Osteoblast (primary cell): ENCODE measurements at regions not wholly inside any gene's neighbourhood (a gene's known extent, or its start where the extent isn't known, plus 50 kb on each side); places are given as distances from the start of the nearest gene placed in this dataset.

Experiments used
- DNase-seq: peaks from one replicate; pipeline ENCODE4 v3.0.0; 2011; ENCODE audit warnings: low spot score, mixed read lengths; ENCODE audit not compliant: insufficient read length; ENCODE audit errors: missing footprints
- H2AFZ ChIP-seq: 2 replicates; pipeline ENCODE4 v1.6.0; 2011; ENCODE audit warnings: mild to moderate bottlenecking, low read length
- H3K27ac ChIP-seq: 2 replicates; pipeline ENCODE4 v1.5.1; 2011; ENCODE audit warnings: mild to moderate bottlenecking, low read depth, low read length, moderate library complexity
- H3K27me3 ChIP-seq: 2 replicates; pipeline ENCODE4 v1.6.0; 2012; ENCODE audit warnings: mild to moderate bottlenecking, control low read depth, inconsistent platforms, low read length, moderate library complexity; ENCODE audit not compliant: insufficient read depth
- H3K36me3 ChIP-seq: 2 replicates; pipeline ENCODE4 v1.5.1; 2011; ENCODE audit warnings: mild to moderate bottlenecking, low read length, control low read depth, moderate library complexity; ENCODE audit not compliant: insufficient read depth
- H3K4me1 ChIP-seq: 2 replicates; pipeline ENCODE4 v1.5.1; 2011; ENCODE audit warnings: mild to moderate bottlenecking, low read length, control low read depth, moderate library complexity; ENCODE audit not compliant: insufficient read depth
- H3K4me2 ChIP-seq: 2 replicates; pipeline ENCODE4 v1.6.0; 2011; ENCODE audit warnings: mild to moderate bottlenecking, low read length; ENCODE audit not compliant: insufficient read depth
- H3K4me3 ChIP-seq: fragments of 200-600 bp; sonication (generic); 3 replicates; pipeline ENCODE4 v1.5.1; 2012; ENCODE audit warnings: mild to moderate bottlenecking, low read length, inconsistent platforms; ENCODE audit not compliant: insufficient read depth
- H3K79me2 ChIP-seq: 2 replicates; pipeline ENCODE4 v1.6.0; 2012; ENCODE audit warnings: mild to moderate bottlenecking, low read length, control low read depth, inconsistent platforms; ENCODE audit not compliant: insufficient read depth
- H3K9me3 ChIP-seq: 2 replicates; pipeline ENCODE4 v1.5.1; 2011; ENCODE audit warnings: low read depth, low read length, control low read depth
- H4K20me1 ChIP-seq: 2 replicates; pipeline ENCODE4 v1.6.0; 2012; ENCODE audit warnings: mild to moderate bottlenecking, low read length, control low read depth; ENCODE audit not compliant: insufficient read depth
- TF ChIP-seq, protein P1 (sequence below): IDR thresholded peaks from 2 replicates; pipeline ENCODE4 v1.5.1; 2011; ENCODE audit warnings: mild to moderate bottlenecking, low read depth, low read length, moderate library complexity; ENCODE audit errors: extremely low read depth

DNA sequence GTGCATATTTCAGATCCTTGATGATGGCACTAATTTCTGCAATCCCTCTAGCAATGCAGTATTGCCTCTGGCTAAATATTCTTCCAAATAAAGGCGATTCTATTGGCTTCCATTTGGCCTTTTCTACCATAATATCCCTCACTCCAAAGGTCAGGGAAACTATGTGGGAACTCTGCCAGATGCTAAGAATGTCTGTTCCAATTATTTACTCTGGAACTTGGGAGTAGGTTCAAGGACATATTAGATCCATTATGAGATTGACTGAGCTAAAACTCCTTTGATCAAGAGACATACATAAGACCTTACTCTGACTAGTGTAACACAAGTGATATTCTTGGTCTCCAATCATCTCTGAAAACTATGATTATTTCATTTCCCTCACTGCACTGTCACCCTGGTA is 674.5 kb upstream of the NECTIN3 start:
- no peak overlapping the region for H3K4me3 ChIP-seq
- H3K4me1 ChIP-seq = peaks cover 2% of the 10 kb centered on the region
- no peaks in the 10 kb centered on the region for H4K20me1 ChIP-seq
- no peak overlapping the region for H3K27ac ChIP-seq
- H2AFZ ChIP-seq = no peak overlapping the region
- no peaks in the 10 kb centered on the region for H3K79me2 ChIP-seq
- TF ChIP-seq, protein P1, sequence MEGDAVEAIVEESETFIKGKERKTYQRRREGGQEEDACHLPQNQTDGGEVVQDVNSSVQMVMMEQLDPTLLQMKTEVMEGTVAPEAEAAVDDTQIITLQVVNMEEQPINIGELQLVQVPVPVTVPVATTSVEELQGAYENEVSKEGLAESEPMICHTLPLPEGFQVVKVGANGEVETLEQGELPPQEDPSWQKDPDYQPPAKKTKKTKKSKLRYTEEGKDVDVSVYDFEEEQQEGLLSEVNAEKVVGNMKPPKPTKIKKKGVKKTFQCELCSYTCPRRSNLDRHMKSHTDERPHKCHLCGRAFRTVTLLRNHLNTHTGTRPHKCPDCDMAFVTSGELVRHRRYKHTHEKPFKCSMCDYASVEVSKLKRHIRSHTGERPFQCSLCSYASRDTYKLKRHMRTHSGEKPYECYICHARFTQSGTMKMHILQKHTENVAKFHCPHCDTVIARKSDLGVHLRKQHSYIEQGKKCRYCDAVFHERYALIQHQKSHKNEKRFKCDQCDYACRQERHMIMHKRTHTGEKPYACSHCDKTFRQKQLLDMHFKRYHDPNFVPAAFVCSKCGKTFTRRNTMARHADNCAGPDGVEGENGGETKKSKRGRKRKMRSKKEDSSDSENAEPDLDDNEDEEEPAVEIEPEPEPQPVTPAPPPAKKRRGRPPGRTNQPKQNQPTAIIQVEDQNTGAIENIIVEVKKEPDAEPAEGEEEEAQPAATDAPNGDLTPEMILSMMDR = no peak
- H3K27me3 ChIP-seq = no peaks in the 10 kb centered on the region
- H3K9me3 ChIP-seq = no peaks in the 10 kb centered on the region
- DNase-seq = no peak
- H3K4me2 ChIP-seq = no peak overlapping the region
- H3K36me3 ChIP-seq = no peaks in the 10 kb centered on the region

DNA sequence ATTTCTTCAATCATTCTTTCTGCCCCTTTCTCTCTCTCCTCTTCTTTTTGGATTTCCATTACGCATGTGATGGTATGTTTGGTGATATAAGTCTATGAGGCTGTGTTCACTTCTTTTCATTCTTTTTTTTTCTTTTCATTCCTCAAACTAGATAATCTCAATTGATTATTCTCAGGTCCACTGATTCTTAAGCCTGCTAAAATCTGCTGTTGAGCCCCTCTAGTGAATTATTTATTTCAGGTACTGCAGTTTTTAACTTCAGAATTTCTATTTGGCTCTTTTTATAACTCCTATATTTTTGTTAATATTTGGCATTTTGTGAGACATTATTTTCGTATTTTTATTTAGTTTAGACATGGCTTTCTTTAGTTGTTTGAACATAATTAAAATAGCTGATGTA is 671.3 kb upstream of the NECTIN3 start:
- Histone ChIP-seq H3K4me2 (no peak overlapping the region), H3K36me3 (no peaks in the 10 kb centered on the region), H3K27me3 (no peaks in the 10 kb centered on the region), H4K20me1 (no peaks in the 10 kb centered on the region), H3K4me3 (no peak overlapping the region), H3K4me1 (no peaks in the 10 kb centered on the region), H3K27ac (no peak overlapping the region), H2AFZ (no peak overlapping the region), H3K79me2 (no peaks in the 10 kb centered on the region), H3K9me3 (no peaks in the 10 kb centered on the region)
- no peak for DNase-seq
- TF ChIP-seq, protein P1 = no peak

DNA sequence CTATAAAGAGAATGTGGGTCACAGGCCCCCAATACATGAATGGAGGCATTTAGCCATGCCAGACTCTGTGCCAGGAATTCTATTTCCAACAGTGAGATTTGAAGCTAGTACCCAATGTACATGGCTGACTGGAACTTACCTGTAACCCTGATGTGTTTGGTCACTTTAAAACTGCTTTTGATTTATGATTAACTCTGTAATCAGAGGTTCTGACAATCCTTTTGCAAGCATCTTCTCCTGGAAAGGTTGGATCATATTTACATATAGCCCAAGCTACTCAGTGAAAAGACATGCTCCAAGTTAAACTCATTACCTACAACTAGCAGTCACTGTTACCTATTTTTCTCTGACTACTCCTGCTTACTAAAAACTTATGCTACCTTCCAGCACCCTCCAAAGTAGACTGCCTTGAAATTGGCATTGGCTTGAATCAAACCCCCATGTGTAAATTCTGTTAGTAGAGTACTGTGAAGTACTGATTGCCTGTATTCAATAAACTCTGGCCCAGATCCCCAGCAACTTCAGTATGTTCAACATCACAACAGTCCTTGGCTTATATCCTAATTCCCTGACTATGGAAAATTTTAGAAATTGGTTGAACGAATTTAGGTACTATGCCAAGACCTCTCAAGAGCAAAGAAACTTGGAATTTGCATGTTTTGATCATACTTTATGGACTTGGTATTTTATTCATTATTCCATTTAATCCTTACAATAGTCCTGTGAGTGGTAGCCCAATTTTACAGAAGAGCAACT is 665.6 kb upstream of the NECTIN3 start:
- no peaks in the 10 kb centered on the region for H4K20me1 ChIP-seq
- no peak overlapping the region for H3K27ac ChIP-seq
- H3K36me3 ChIP-seq = no peaks in the 10 kb centered on the region
- no peaks in the 10 kb centered on the region for H3K4me1 ChIP-seq
- TF ChIP-seq, protein P1 = no peak
- H3K4me2 ChIP-seq = no peak overlapping the region
- peak; percentile 31 for DNase-seq
- no peak overlapping the region for H2AFZ ChIP-seq
- H3K79me2 ChIP-seq = no peaks in the 10 kb centered on the region
- no peak overlapping the region for H3K4me3 ChIP-seq
- no peaks in the 10 kb centered on the region for H3K9me3 ChIP-seq
- no peaks in the 10 kb centered on the region for H3K27me3 ChIP-seq

DNA sequence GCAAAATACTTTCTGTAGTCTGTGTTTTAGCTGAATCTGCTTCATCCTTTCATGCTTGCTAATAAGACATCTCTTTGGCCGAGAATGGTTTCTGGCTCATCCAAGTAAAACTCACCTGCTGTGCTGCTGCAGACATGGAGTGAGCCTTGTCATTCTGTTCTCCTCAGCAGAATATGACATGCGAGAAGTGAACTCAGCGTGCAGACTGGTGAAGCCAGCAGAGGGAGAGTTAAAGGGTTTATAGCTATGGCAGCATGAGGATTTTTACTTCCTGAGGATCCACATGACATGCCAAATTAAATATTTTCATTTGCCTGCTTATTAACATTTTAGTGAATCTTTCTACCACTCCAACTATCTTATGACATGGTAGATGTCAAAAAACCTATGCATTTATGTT is 658.4 kb upstream of the NECTIN3 start:
- no peak for DNase-seq
- Histone ChIP-seq H3K79me2 (no peaks in the 10 kb centered on the region), H3K36me3 (no peaks in the 10 kb centered on the region), H3K9me3 (no peaks in the 10 kb centered on the region), H4K20me1 (no peaks in the 10 kb centered on the region), H3K27ac (peak overlapping the region; percentile 90), H3K4me3 (no peak overlapping the region), H3K27me3 (no peaks in the 10 kb centered on the region), H3K4me1 (peaks cover 24% of the 10 kb centered on the region), H3K4me2 (peak overlapping the region; percentile 67), H2AFZ (no peak overlapping the region)
- TF ChIP-seq, protein P1 = no peak
